ENCODE measurements at regions not wholly inside any gene's neighbourhood (a gene's known extent, or its start where the extent isn't known, plus 50 kb on each side); places are given as distances from the start of the nearest gene placed in this dataset.

DNA sequence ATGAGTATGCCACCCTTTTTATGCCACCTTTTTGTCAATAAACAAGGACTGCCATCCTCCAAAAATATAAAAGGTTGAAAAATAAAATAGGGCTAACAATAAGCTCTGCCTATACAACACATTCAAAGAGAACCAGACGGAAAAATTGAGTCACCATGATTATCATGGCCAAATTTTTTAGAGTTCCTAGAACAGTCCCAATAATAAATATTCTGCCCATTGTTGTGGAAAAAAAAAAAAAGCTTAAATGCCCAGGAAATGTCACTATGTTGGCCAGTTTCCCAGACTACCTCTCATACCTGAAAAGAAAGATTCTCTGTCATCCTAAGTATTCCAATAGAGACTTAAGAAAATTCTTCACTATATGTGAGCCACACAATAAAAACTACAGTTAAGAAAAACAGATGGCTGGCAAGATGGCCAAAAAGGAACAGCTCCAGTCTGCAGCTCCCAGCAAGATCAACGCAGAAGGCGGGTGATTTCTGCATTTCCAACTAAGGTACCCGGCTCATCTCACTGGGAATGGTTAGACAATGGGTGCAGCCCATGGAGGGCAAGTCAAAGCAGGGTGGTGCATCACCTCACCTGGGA, 149.0 kb downstream of the TMEM161B start:
- Histone ChIP-seq H3K27ac (no peak overlapping the region), H4K20me1 (ENCODE audit: insufficient read depth) (no peaks in the 10 kb centered on the region), H3K36me3 (ENCODE audit: insufficient read depth) (no peaks in the 10 kb centered on the region), H2AFZ (ENCODE audit: low read depth) (no peak overlapping the region), H3K27me3 (ENCODE audit: insufficient read depth, low read depth) (no peaks in the 10 kb centered on the region), H3K9ac (no peak overlapping the region), H3K4me3 (IDR thresholded peaks at IDR 0.05; ENCODE audit: insufficient read depth, low read depth, low read length) (no peak overlapping the region), H3K4me1 (ENCODE audit: low read depth, poor library complexity, severe bottlenecking) (no peaks in the 10 kb centered on the region), H3K79me2 (ENCODE audit: insufficient read depth, low read depth) (no peaks in the 10 kb centered on the region), H3K4me2 (no peak overlapping the region)
- TF ChIP-seq, protein P1, sequence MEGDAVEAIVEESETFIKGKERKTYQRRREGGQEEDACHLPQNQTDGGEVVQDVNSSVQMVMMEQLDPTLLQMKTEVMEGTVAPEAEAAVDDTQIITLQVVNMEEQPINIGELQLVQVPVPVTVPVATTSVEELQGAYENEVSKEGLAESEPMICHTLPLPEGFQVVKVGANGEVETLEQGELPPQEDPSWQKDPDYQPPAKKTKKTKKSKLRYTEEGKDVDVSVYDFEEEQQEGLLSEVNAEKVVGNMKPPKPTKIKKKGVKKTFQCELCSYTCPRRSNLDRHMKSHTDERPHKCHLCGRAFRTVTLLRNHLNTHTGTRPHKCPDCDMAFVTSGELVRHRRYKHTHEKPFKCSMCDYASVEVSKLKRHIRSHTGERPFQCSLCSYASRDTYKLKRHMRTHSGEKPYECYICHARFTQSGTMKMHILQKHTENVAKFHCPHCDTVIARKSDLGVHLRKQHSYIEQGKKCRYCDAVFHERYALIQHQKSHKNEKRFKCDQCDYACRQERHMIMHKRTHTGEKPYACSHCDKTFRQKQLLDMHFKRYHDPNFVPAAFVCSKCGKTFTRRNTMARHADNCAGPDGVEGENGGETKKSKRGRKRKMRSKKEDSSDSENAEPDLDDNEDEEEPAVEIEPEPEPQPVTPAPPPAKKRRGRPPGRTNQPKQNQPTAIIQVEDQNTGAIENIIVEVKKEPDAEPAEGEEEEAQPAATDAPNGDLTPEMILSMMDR (conservative IDR thresholded peaks at IDR 0.05; ENCODE audit: low read depth, low read length): no peak

DNA sequence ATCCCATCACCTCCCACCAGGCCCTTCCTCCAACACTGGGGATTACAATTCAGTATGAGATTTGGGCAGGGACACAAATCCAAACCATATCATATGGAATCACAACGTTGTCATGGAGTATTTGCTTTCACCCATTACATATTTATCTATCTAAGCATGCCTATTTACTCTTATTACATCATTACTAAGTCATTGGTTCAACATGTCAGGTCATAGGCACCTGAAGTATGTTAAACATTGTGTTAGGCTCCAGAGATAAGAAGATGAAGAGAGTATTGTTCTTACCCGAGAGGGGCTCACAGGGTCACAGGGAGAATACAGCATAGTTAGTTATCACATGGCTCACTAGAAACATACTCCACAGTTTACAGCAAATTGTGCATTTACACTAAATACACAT, 150.5 kb downstream of the TMEM161B start:
- Histone ChIP-seq H3K4me1 (ENCODE audit: low read depth, poor library complexity, severe bottlenecking) (no peaks in the 10 kb centered on the region), H3K4me3 (IDR thresholded peaks at IDR 0.05; ENCODE audit: insufficient read depth, low read depth, low read length) (no peak overlapping the region), H3K4me2 (no peak overlapping the region), H3K36me3 (ENCODE audit: insufficient read depth) (no peaks in the 10 kb centered on the region), H3K27ac (no peak overlapping the region), H4K20me1 (ENCODE audit: insufficient read depth) (no peaks in the 10 kb centered on the region), H3K27me3 (ENCODE audit: insufficient read depth, low read depth) (no peaks in the 10 kb centered on the region), H3K9ac (no peak overlapping the region), H3K79me2 (ENCODE audit: insufficient read depth, low read depth) (no peaks in the 10 kb centered on the region), H2AFZ (ENCODE audit: low read depth) (no peak overlapping the region)
- TF ChIP-seq, protein P1 (conservative IDR thresholded peaks at IDR 0.05; ENCODE audit: low read depth, low read length): no peak

DNA sequence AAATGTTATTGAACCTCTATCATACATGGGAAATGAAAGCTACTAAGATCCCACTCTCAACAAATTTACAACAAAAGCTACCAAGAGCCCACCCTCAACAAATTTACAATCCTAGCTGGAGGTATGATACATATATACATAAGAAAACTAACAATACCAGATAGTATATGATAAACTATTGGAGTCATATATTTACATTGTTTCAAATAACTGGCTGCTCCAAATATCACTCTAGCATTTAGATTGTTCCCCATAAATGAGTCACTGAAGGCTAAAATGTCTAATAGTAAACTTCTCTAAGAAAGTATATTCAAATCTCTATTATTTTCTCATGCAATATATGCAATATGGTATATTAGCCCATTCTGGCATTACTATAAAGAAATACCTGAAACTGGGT, 151.1 kb downstream of the TMEM161B start:
- Histone ChIP-seq H3K36me3 (ENCODE audit: insufficient read depth) (no peaks in the 10 kb centered on the region), H2AFZ (ENCODE audit: low read depth) (no peak overlapping the region), H3K4me2 (no peak overlapping the region), H3K4me3 (IDR thresholded peaks at IDR 0.05; ENCODE audit: insufficient read depth, low read depth, low read length) (no peak overlapping the region), H3K9ac (no peak overlapping the region), H4K20me1 (ENCODE audit: insufficient read depth) (no peaks in the 10 kb centered on the region), H3K79me2 (ENCODE audit: insufficient read depth, low read depth) (no peaks in the 10 kb centered on the region), H3K27me3 (ENCODE audit: insufficient read depth, low read depth) (no peaks in the 10 kb centered on the region), H3K27ac (no peak overlapping the region), H3K4me1 (ENCODE audit: low read depth, poor library complexity, severe bottlenecking) (no peaks in the 10 kb centered on the region)
- TF ChIP-seq, protein P1 (conservative IDR thresholded peaks at IDR 0.05; ENCODE audit: low read depth, low read length): no peak

- TF ChIP-seq, protein P1 (conservative IDR thresholded peaks at IDR 0.05; ENCODE audit: low read depth, low read length): no peak
- Histone ChIP-seq H3K9ac (no peak overlapping the region), H3K36me3 (ENCODE audit: insufficient read depth) (no peaks in the 10 kb centered on the region), H3K27me3 (ENCODE audit: insufficient read depth, low read depth) (no peaks in the 10 kb centered on the region), H3K4me3 (IDR thresholded peaks at IDR 0.05; ENCODE audit: insufficient read depth, low read depth, low read length) (no peak overlapping the region), H2AFZ (ENCODE audit: low read depth) (no peak overlapping the region), H3K4me1 (ENCODE audit: low read depth, poor library complexity, severe bottlenecking) (no peaks in the 10 kb centered on the region), H4K20me1 (ENCODE audit: insufficient read depth) (no peaks in the 10 kb centered on the region), H3K79me2 (ENCODE audit: insufficient read depth, low read depth) (no peaks in the 10 kb centered on the region), H3K4me2 (no peak overlapping the region), H3K27ac (no peak overlapping the region)
Measured at GRCh38 chr5:88116396-88116795, 152.2 kb downstream of the TMEM161B start.
